GM12878 (cell line): ENCODE measurements at regions not wholly inside any gene's neighbourhood (a gene's known extent, or its start where the extent isn't known, plus 50 kb on each side); places are given as distances from the start of the nearest gene placed in this dataset.
"Not testable (repeated sequence)": the region's sequence is repeated elsewhere in the genome, so short reads cannot be mapped to it uniquely, and the experiment has no call there.

ENCODE experiments used
- EP300 ChIP-seq, 2 experiments: fragments of 150-350 bp in 1 of 2; IDR thresholded peaks; 2 replicates each; pipeline ENCODE4 v1.6.1; 2011 to 2012; ENCODE audit warnings: low read depth in 2 of 2, low read length in 2 of 2, borderline replicate concordance in 1 of 2, improper control_type of control experiment in 1 of 2, inconsistent platforms in 1 of 2; ENCODE audit not compliant: control insufficient read depth in 1 of 2
- EZH2 ChIP-seq: IDR thresholded peaks from 2 replicates; pipeline ENCODE4 v1.6.1; 2012; ENCODE audit warnings: low read depth, mild to moderate bottlenecking, control low read depth, inconsistent platforms, low read length, borderline replicate concordance; ENCODE audit not compliant: control insufficient read depth
- POLR2AphosphoS5 ChIP-seq: IDR thresholded peaks from 2 replicates; pipeline ENCODE4 v1.6.1; 2011; ENCODE audit warnings: mild to moderate bottlenecking, low read length, inconsistent platforms
- YY1 ChIP-seq: IDR thresholded peaks from 2 replicates; pipeline ENCODE4 v1.6.1; 2011; ENCODE audit warnings: low read depth, mild to moderate bottlenecking, low read length
- TF ChIP-seq, protein P1 (sequence below): fragments of 150-350 bp; IDR thresholded peaks from 2 replicates; pipeline ENCODE4 v1.6.1; 2014; ENCODE audit warnings: mild to moderate bottlenecking, low read depth, low read length

DNA sequence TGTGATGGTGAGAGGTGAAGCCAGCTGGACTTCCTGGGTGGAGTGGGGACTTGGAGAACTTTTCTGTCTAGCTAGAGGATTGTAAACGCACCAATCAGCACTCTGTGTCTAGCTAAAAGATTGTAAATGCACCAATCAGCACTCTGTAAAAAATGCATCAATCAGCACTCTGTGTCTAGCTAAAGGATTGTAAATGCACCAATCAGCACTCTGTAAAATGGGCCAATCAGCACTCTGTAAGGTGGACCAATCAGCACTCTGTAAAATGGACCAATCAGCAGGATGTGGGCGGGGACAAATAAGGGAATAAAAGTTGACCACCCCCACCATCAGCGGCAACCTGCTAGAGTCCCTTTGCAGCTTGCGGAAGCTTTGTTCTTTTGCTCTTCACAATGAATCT, 185.9 kb downstream of the RPS24 start:
- not testable (repeated sequence) for TF ChIP-seq EZH2; YY1; POLR2AphosphoS5; EP300 (IDR thresholded peaks at IDR 0.05; ENCODE audit: borderline replicate concordance in 1 of 2, control insufficient read depth in 1 of 2, low read depth in 2 of 2, low read length in 2 of 2)
- TF ChIP-seq, protein P1, sequence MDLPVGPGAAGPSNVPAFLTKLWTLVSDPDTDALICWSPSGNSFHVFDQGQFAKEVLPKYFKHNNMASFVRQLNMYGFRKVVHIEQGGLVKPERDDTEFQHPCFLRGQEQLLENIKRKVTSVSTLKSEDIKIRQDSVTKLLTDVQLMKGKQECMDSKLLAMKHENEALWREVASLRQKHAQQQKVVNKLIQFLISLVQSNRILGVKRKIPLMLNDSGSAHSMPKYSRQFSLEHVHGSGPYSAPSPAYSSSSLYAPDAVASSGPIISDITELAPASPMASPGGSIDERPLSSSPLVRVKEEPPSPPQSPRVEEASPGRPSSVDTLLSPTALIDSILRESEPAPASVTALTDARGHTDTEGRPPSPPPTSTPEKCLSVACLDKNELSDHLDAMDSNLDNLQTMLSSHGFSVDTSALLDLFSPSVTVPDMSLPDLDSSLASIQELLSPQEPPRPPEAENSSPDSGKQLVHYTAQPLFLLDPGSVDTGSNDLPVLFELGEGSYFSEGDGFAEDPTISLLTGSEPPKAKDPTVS, result not testable (repeated sequence)
